Endothelial cell of umbilical vein (primary cell): ENCODE measurements at regions not wholly inside any gene's neighbourhood (a gene's known extent, or its start where the extent isn't known, plus 50 kb on each side); places are given as distances from the start of the nearest gene placed in this dataset.

ENCODE experiments used
- EZH2 ChIP-seq: IDR thresholded peaks from 2 replicates; pipeline ENCODE4 v1.6.1; 2012; ENCODE audit warnings: borderline replicate concordance, low read depth, mild to moderate bottlenecking, moderate library complexity, low read length, inconsistent platforms; ENCODE audit not compliant: severe bottlenecking
- POLR2A ChIP-seq: IDR thresholded peaks from 2 replicates; pipeline ENCODE4 v1.6.1; 2012; ENCODE audit warnings: low read depth, mild to moderate bottlenecking, control low read depth, low read length
- POLR2AphosphoS5 ChIP-seq: IDR thresholded peaks from 2 replicates; pipeline ENCODE4 v1.6.1; 2012; ENCODE audit warnings: low read depth, mild to moderate bottlenecking, control low read depth, low read length, moderate library complexity; ENCODE audit not compliant: insufficient read depth
- TF ChIP-seq, protein P1 (sequence below), 2 donors: IDR thresholded peaks; 1 replicate in 1 of 2; 2 replicates in 1 of 2; pipeline ENCODE4 v1.5.1; 2011; ENCODE audit warnings: low read length in 2 of 2, mild to moderate bottlenecking in 2 of 2, moderate library complexity in 2 of 2, control low read depth in 1 of 2, inconsistent platforms in 1 of 2, low read depth in 1 of 2; ENCODE audit not compliant: insufficient read depth in 1 of 2; ENCODE audit errors: extremely low read depth in 1 of 2
- TF ChIP-seq, protein P2 (sequence below): IDR thresholded peaks from 2 replicates; pipeline ENCODE4 v1.6.1; 2011; ENCODE audit not compliant: insufficient read depth, insufficient read length

DNA sequence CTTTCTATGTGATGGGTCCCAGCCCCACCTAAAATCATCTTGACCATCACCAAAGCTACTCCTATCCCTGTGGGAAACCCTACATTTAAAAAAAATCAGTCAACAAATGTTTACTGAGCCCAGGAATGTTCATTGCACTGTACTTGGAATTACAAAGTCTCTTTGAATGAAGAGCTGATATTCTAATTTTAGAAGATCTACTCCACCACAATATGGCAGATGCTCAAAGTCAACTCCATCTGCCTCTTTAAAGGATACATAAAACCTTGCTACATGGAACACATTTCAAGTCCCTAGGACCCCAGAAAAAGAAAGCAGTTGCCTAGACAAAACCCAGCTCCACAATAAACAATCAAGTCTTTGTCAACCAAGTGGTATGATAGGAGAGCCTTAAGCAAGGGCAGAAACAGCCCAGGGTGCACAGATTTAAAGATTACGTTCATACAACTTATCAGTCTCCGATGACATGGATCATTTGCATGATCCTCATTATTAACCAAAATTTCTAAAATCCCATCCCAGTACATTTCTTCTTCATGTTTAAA, 234.3 kb upstream of the ACVR2A start:
- TF ChIP-seq, protein P1, sequence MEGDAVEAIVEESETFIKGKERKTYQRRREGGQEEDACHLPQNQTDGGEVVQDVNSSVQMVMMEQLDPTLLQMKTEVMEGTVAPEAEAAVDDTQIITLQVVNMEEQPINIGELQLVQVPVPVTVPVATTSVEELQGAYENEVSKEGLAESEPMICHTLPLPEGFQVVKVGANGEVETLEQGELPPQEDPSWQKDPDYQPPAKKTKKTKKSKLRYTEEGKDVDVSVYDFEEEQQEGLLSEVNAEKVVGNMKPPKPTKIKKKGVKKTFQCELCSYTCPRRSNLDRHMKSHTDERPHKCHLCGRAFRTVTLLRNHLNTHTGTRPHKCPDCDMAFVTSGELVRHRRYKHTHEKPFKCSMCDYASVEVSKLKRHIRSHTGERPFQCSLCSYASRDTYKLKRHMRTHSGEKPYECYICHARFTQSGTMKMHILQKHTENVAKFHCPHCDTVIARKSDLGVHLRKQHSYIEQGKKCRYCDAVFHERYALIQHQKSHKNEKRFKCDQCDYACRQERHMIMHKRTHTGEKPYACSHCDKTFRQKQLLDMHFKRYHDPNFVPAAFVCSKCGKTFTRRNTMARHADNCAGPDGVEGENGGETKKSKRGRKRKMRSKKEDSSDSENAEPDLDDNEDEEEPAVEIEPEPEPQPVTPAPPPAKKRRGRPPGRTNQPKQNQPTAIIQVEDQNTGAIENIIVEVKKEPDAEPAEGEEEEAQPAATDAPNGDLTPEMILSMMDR (IDR thresholded peaks at IDR 0.05; ENCODE audit: extremely low read depth in 1 of 2, insufficient read depth in 1 of 2, low read depth in 1 of 2, low read length in 2 of 2): no peak
- TF ChIP-seq POLR2A (no peak), EZH2 (no peak), POLR2AphosphoS5 (no peak)
- TF ChIP-seq, protein P2, sequence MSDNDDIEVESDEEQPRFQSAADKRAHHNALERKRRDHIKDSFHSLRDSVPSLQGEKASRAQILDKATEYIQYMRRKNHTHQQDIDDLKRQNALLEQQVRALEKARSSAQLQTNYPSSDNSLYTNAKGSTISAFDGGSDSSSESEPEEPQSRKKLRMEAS: no peak
